SU-DHL-6 (cell line): ENCODE measurements at regions not wholly inside any gene's neighbourhood (a gene's known extent, or its start where the extent isn't known, plus 50 kb on each side); places are given as distances from the start of the nearest gene placed in this dataset.
"Not testable (repeated sequence)": the region's sequence is repeated elsewhere in the genome, so short reads cannot be mapped to it uniquely, and the experiment has no call there.

Experiments
- H2AFZ ChIP-seq: fragments of 200-600 bp; sonication (generic); 2 replicates; pipeline ENCODE4 v1.6.1; 2014; ENCODE audit warnings: low read depth, mild to moderate bottlenecking, moderate library complexity, mixed read lengths, antibody characterized with exemption, low read length; ENCODE audit not compliant: severe bottlenecking
- H3F3A ChIP-seq: fragments of 200-600 bp; shearing (Covaris generic); 2 replicates; pipeline ENCODE4 v1.6.0; 2016; ENCODE audit warnings: antibody characterized with exemption, mild to moderate bottlenecking; ENCODE audit not compliant: insufficient read depth
- H3K27ac ChIP-seq: fragments of 200-600 bp; sonication (generic); 2 replicates; pipeline ENCODE4 v1.5.1; 2016; ENCODE audit warnings: low read depth, mild to moderate bottlenecking, low read length, moderate library complexity, mixed read lengths
- H3K27me3 ChIP-seq: fragments of 200-600 bp; sonication (generic), shearing (Covaris generic); 2 replicates; pipeline ENCODE4 v1.6.0; 2014; ENCODE audit warnings: mild to moderate bottlenecking, low read length
- H3K36me3 ChIP-seq: fragments of 200-600 bp; sonication (generic); 2 replicates; pipeline ENCODE4 v1.6.1; 2014; ENCODE audit warnings: mild to moderate bottlenecking, low read length, mixed read lengths
- H3K4me2 ChIP-seq: fragments of 300-600, 200-600 bp; shearing (Covaris generic), sonication (generic); 2 replicates; pipeline ENCODE4 v1.6.0; 2014; ENCODE audit warnings: low read length, low read depth, mild to moderate bottlenecking; ENCODE audit not compliant: poor library complexity, severe bottlenecking
- H3K4me3 ChIP-seq: fragments of 200-600 bp; sonication (generic); 2 replicates; pipeline ENCODE4 v1.5.1; 2014; ENCODE audit warnings: antibody characterized with exemption, low read length, mild to moderate bottlenecking, mixed read lengths; ENCODE audit not compliant: insufficient read depth, poor library complexity, severe bottlenecking
- H3K79me2 ChIP-seq: fragments of 200-600 bp; sonication (generic); 2 replicates; pipeline ENCODE4 v1.6.1; 2014; ENCODE audit warnings: mild to moderate bottlenecking, low read length, moderate library complexity; ENCODE audit not compliant: insufficient read depth
- H3K9ac ChIP-seq: fragments of 200-600 bp; sonication (generic); 2 replicates; pipeline ENCODE4 v1.7.0; 2014; ENCODE audit warnings: mild to moderate bottlenecking, low read length
- H3K9me2 ChIP-seq: fragments of 200-600 bp; sonication (generic); replicated peaks from 2 replicates; pipeline ENCODE4 v1.6.1; 2014; ENCODE audit warnings: low read length; ENCODE audit not compliant: insufficient read depth
- H3K9me3 ChIP-seq: fragments of 200-600 bp; sonication (generic); 2 replicates; pipeline ENCODE4 v1.6.1; 2014; ENCODE audit warnings: low read length, mixed read lengths; ENCODE audit not compliant: insufficient read depth
- H4K20me1 ChIP-seq: fragments of 200-600 bp; sonication (generic); 2 replicates; pipeline ENCODE4 v1.6.1; 2014; ENCODE audit warnings: low read depth, mild to moderate bottlenecking, antibody characterized with exemption, low read length, moderate library complexity, mixed read lengths
- EZH2phosphoT487 ChIP-seq: fragments of 200-600 bp; sonication (generic), shearing (Covaris generic); conservative IDR thresholded peaks from 2 replicates; pipeline ENCODE4 v1.6.1; 2018; ENCODE audit warnings: mild to moderate bottlenecking, antibody characterized with exemption, low read length, moderate library complexity, mixed read lengths
- TF ChIP-seq, protein P1 (sequence below): fragments of 200-600 bp; sonication (generic); IDR thresholded peaks from one replicate; pipeline ENCODE4 v1.5.1; 2017; ENCODE audit warnings: antibody characterized with exemption, mild to moderate bottlenecking, low read length, moderate library complexity; ENCODE audit not compliant: insufficient read depth, poor library complexity, severe bottlenecking

- TF ChIP-seq, protein P1, sequence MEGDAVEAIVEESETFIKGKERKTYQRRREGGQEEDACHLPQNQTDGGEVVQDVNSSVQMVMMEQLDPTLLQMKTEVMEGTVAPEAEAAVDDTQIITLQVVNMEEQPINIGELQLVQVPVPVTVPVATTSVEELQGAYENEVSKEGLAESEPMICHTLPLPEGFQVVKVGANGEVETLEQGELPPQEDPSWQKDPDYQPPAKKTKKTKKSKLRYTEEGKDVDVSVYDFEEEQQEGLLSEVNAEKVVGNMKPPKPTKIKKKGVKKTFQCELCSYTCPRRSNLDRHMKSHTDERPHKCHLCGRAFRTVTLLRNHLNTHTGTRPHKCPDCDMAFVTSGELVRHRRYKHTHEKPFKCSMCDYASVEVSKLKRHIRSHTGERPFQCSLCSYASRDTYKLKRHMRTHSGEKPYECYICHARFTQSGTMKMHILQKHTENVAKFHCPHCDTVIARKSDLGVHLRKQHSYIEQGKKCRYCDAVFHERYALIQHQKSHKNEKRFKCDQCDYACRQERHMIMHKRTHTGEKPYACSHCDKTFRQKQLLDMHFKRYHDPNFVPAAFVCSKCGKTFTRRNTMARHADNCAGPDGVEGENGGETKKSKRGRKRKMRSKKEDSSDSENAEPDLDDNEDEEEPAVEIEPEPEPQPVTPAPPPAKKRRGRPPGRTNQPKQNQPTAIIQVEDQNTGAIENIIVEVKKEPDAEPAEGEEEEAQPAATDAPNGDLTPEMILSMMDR: no peak
- no peak for TF ChIP-seq EZH2phosphoT487
- H3K4me3 ChIP-seq: no peak overlapping the region
- no peaks in the 10 kb centered on the region for H3K9me2 ChIP-seq
- H3K9ac ChIP-seq: no peak overlapping the region
- H3K79me2 ChIP-seq: no peaks in the 10 kb centered on the region
- no peaks in the 10 kb centered on the region for H4K20me1 ChIP-seq
- H3K4me2 ChIP-seq: no peak overlapping the region
- no peaks in the 10 kb centered on the region for H3K36me3 ChIP-seq
- no peaks in the 10 kb centered on the region for H3K27me3 ChIP-seq
- no peaks in the 10 kb centered on the region for H3K9me3 ChIP-seq
- H2AFZ ChIP-seq: no peak overlapping the region
- no peak overlapping the region for H3K27ac ChIP-seq
- H3F3A ChIP-seq: no peaks in the 10 kb centered on the region
These were observed 718.1 kb upstream of the CDH6 start for GRCh38 chr5:30475429-30475828.

GRCh38 chr5:30469691-30470090 is 723.8 kb upstream of the CDH6 start:
- Histone ChIP-seq H2AFZ (no peak overlapping the region), H3K27me3 (no peaks in the 10 kb centered on the region), H3K9ac (no peak overlapping the region), H3K36me3 (no peaks in the 10 kb centered on the region), H3K9me2 (no peaks in the 10 kb centered on the region), H4K20me1 (no peaks in the 10 kb centered on the region), H3K9me3 (no peaks in the 10 kb centered on the region), H3K4me3 (no peak overlapping the region), H3K79me2 (no peaks in the 10 kb centered on the region), H3F3A (no peaks in the 10 kb centered on the region), H3K27ac (no peak overlapping the region), H3K4me2 (no peak overlapping the region)
- TF ChIP-seq, protein P1: no peak
- no peak for TF ChIP-seq EZH2phosphoT487

DNA sequence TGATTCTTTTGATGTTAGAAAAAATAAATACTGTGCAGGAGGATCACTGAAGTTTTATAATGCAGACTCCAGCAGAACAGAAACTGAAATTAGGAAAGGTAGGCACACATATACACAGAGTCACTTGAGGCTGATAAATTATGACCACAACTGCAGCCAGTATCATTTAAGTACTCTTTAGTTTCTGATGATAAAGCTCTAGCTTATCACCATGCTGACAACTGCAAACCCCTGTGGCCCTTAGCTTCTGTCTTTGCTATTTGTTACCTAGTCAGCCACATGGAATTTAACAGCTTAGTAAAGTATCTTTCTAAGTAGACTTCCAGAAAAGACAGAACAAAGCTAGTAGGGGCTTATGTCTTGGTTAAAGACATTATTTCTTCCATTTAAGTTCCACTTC is 734.8 kb upstream of the CDH6 start:
- no peak overlapping the region for H2AFZ ChIP-seq
- H4K20me1 ChIP-seq: no peaks in the 10 kb centered on the region
- H3K9me2 ChIP-seq: no peaks in the 10 kb centered on the region
- no peaks in the 10 kb centered on the region; the same call in 1 of the 2 replicates for H3K9me3 ChIP-seq
- no peak overlapping the region for H3K9ac ChIP-seq
- TF ChIP-seq, protein P1: no peak
- TF ChIP-seq EZH2phosphoT487: no peak
- no peaks in the 10 kb centered on the region for H3K79me2 ChIP-seq
- no peaks in the 10 kb centered on the region for H3F3A ChIP-seq
- H3K4me3 ChIP-seq: no peak overlapping the region
- H3K27ac ChIP-seq: no peak overlapping the region
- H3K27me3 ChIP-seq: no peaks in the 10 kb centered on the region
- H3K36me3 ChIP-seq: no peaks in the 10 kb centered on the region
- no peak overlapping the region for H3K4me2 ChIP-seq

GRCh38 chr5:30455484-30455883 is 738.0 kb upstream of the CDH6 start:
- not testable (repeated sequence) for H3K36me3 ChIP-seq, H3K27ac ChIP-seq, H3K4me3 ChIP-seq, H3K79me2 ChIP-seq, H3F3A ChIP-seq, H3K9me3 ChIP-seq, H2AFZ ChIP-seq, H3K4me2 ChIP-seq, H3K9me2 ChIP-seq, H3K9ac ChIP-seq, H4K20me1 ChIP-seq, H3K27me3 ChIP-seq
